Neural cell (in vitro differentiated cells): ENCODE measurements at regions not wholly inside any gene's neighbourhood (a gene's known extent, or its start where the extent isn't known, plus 50 kb on each side); places are given as distances from the start of the nearest gene placed in this dataset.

Experiments
- H2AFZ ChIP-seq: fragments of 200-600, 300-800 bp; sonication (generic), shearing (Covaris generic); 2 replicates; pipeline ENCODE4 v1.6.0; 2014; ENCODE audit warnings: low read depth, mild to moderate bottlenecking, antibody characterized with exemption, low read length, moderate library complexity
- H3F3A ChIP-seq: fragments of 200-600 bp; shearing (Covaris generic); 2 replicates; pipeline ENCODE4 v1.6.1; 2016; ENCODE audit warnings: mild to moderate bottlenecking, moderate library complexity, mixed read lengths, antibody characterized with exemption, low read length; ENCODE audit not compliant: insufficient read depth, poor library complexity, severe bottlenecking
- H3K27ac ChIP-seq: fragments of 200-600, 300-800 bp; sonication (generic), shearing (Covaris generic); 2 replicates; pipeline ENCODE4 v1.5.1; 2014; ENCODE audit warnings: mild to moderate bottlenecking, low read length, moderate library complexity
- H3K27me3 ChIP-seq: fragments of 300-800, 200-600 bp; sonication (generic), shearing (Covaris generic); 2 replicates; pipeline ENCODE4 v1.6.0; 2014; ENCODE audit warnings: mild to moderate bottlenecking, low read depth, low read length, moderate library complexity; ENCODE audit not compliant: insufficient read depth
- H3K36me3 ChIP-seq: fragments of 300-800, 200-600 bp; sonication (generic), shearing (Covaris generic); 2 replicates; pipeline ENCODE4 v1.5.1; 2014; ENCODE audit warnings: mild to moderate bottlenecking, antibody characterized with exemption, low read length, moderate library complexity; ENCODE audit not compliant: insufficient read depth
- H3K4me2 ChIP-seq: fragments of 300-800, 200-600 bp; sonication (generic), shearing (Covaris generic); 2 replicates; pipeline ENCODE4 v1.6.0; 2014; ENCODE audit warnings: mild to moderate bottlenecking, low read length
- H3K4me3 ChIP-seq: fragments of 300-800, 200-600 bp; sonication (generic), shearing (Covaris generic); 2 replicates; pipeline ENCODE4 v1.5.1; 2014; ENCODE audit warnings: mild to moderate bottlenecking, low read length, moderate library complexity
- H3K79me2 ChIP-seq: fragments of 200-600 bp; shearing (Covaris generic); replicated peaks from 2 replicates; pipeline ENCODE4 v1.6.0; 2014; ENCODE audit warnings: mild to moderate bottlenecking, low read length, moderate library complexity; ENCODE audit not compliant: insufficient read depth
- H3K9ac ChIP-seq: fragments of 300-800, 200-600 bp; sonication (generic), shearing (Covaris generic); 2 replicates; pipeline ENCODE4 v1.6.1; 2016; ENCODE audit warnings: mild to moderate bottlenecking, low read length, mixed read lengths
- H3K9me2 ChIP-seq: fragments of 200-600 bp; shearing (Covaris generic); 2 replicates; pipeline ENCODE4 v1.6.1; 2016; ENCODE audit warnings: mild to moderate bottlenecking, low read length, mixed read lengths; ENCODE audit not compliant: insufficient read depth
- H3K9me3 ChIP-seq: fragments of 200-600, 300-800 bp; sonication (generic), shearing (Covaris generic); 2 replicates; pipeline ENCODE4 v1.6.1; 2016; ENCODE audit warnings: mild to moderate bottlenecking, mixed run types, low read length, moderate library complexity, mixed read lengths
- H4K20me1 ChIP-seq: fragments of 200-600 bp; shearing (Covaris generic); 2 replicates; pipeline ENCODE4 v1.6.1; 2016; ENCODE audit warnings: mild to moderate bottlenecking, mixed run types; ENCODE audit not compliant: insufficient read depth
- CTCF ChIP-seq: fragments of 450-650 bp; IDR thresholded peaks from 2 replicates; pipeline ENCODE4 v1.5.1; 2014; ENCODE audit warnings: antibody characterized with exemption, mild to moderate bottlenecking, moderate library complexity; ENCODE audit not compliant: poor library complexity, severe bottlenecking
- EP300 ChIP-seq: fragments of 450-650 bp; conservative IDR thresholded peaks from 2 replicates; pipeline ENCODE4 v1.6.1; 2014; ENCODE audit warnings: antibody characterized with exemption, mild to moderate bottlenecking, moderate library complexity; ENCODE audit not compliant: poor library complexity, severe bottlenecking
- EZH2 ChIP-seq: fragments of 200-600, 300-800 bp; shearing (Covaris generic), sonication (generic); IDR thresholded peaks from 2 replicates; pipeline ENCODE4 v1.6.1; 2014; ENCODE audit warnings: antibody characterized with exemption, low read length, borderline replicate concordance, mild to moderate bottlenecking; ENCODE audit not compliant: insufficient read depth, poor library complexity, severe bottlenecking
- MXI1 ChIP-seq: fragments of 450-650 bp; conservative IDR thresholded peaks from 2 replicates; pipeline ENCODE4 v1.6.1; 2014; ENCODE audit warnings: antibody characterized with exemption, mild to moderate bottlenecking; ENCODE audit not compliant: poor library complexity, severe bottlenecking
- POLR2AphosphoS5 ChIP-seq: IDR thresholded peaks from 2 replicates; pipeline ENCODE4 v1.6.1; 2012
- RAD21 ChIP-seq: fragments of 450-650 bp; conservative IDR thresholded peaks from 2 replicates; pipeline ENCODE4 v1.6.1; 2014; ENCODE audit warnings: antibody characterized with exemption, mild to moderate bottlenecking, moderate library complexity
- REST ChIP-seq: IDR thresholded peaks from 2 replicates; pipeline ENCODE4 v1.6.1; 2012; ENCODE audit warnings: borderline replicate concordance
- SMC3 ChIP-seq: fragments of 450-650 bp; conservative IDR thresholded peaks from 2 replicates; pipeline ENCODE4 v1.6.1; 2014; ENCODE audit warnings: antibody characterized with exemption, mild to moderate bottlenecking, moderate library complexity; ENCODE audit not compliant: poor library complexity
- TAF1 ChIP-seq: IDR thresholded peaks from 2 replicates; pipeline ENCODE4 v1.6.1; 2012; ENCODE audit warnings: low read depth

GRCh38 chr2:65669574-65669973, 237.2 kb upstream of the SPRED2 start:
- TF ChIP-seq POLR2AphosphoS5 (no peak), MXI1 (no peak)
- no peaks in the 10 kb centered on the region for H3K36me3 ChIP-seq
- H3K27me3 ChIP-seq: no peaks in the 10 kb centered on the region
- no peaks in the 10 kb centered on the region for H3K9me2 ChIP-seq
- no peaks in the 10 kb centered on the region for H3F3A ChIP-seq
- H2AFZ ChIP-seq: no peak overlapping the region
- H3K4me2 ChIP-seq: no peak overlapping the region
- H4K20me1 ChIP-seq: no peaks in the 10 kb centered on the region
- H3K9ac ChIP-seq: no peak overlapping the region
- H3K4me3 ChIP-seq: no peak overlapping the region
- no peak overlapping the region for H3K27ac ChIP-seq
- no peaks in the 10 kb centered on the region for H3K9me3 ChIP-seq
- H3K79me2 ChIP-seq: no peaks in the 10 kb centered on the region

- Histone ChIP-seq H3K4me2 (no peak overlapping the region), H3K27ac (no peak overlapping the region), H3K36me3 (no peaks in the 10 kb centered on the region), H3K4me3 (no peak overlapping the region), H2AFZ (no peak overlapping the region), H3K9ac (no peak overlapping the region), H3K9me3 (no peaks in the 10 kb centered on the region), H3K79me2 (no peaks in the 10 kb centered on the region), H3K9me2 (no peaks in the 10 kb centered on the region), H3K27me3 (no peaks in the 10 kb centered on the region), H4K20me1 (no peaks in the 10 kb centered on the region), H3F3A (no peaks in the 10 kb centered on the region)
- TF ChIP-seq SMC3 (no peak), TAF1 (no peak), CTCF (no peak), REST (no peak)
These were observed 236.3 kb upstream of the SPRED2 start for GRCh38 chr2:65668744-65669143.

- no peak overlapping the region for H2AFZ ChIP-seq
- no peaks in the 10 kb centered on the region for H3K36me3 ChIP-seq
- no peak overlapping the region for H3K4me2 ChIP-seq
- no peaks in the 10 kb centered on the region for H3K79me2 ChIP-seq
- no peak overlapping the region for H3K9ac ChIP-seq
- H3K27me3 ChIP-seq: no peaks in the 10 kb centered on the region
- no peaks in the 10 kb centered on the region for H3F3A ChIP-seq
- H3K9me2 ChIP-seq: no peaks in the 10 kb centered on the region
- no peaks in the 10 kb centered on the region for H4K20me1 ChIP-seq
- no peak overlapping the region for H3K4me3 ChIP-seq
- no peaks in the 10 kb centered on the region for H3K9me3 ChIP-seq
- no peak for TF ChIP-seq TAF1
- TF ChIP-seq CTCF: no peak
- no peak for TF ChIP-seq EZH2
- TF ChIP-seq EP300: no peak
- no peak for TF ChIP-seq RAD21
- no peak for TF ChIP-seq REST
- TF ChIP-seq MXI1: no peak
- TF ChIP-seq POLR2AphosphoS5: no peak
- TF ChIP-seq SMC3: no peak
- no peak overlapping the region for H3K27ac ChIP-seq
These were observed 233.8 kb upstream of the SPRED2 start for GRCh38 chr2:65666156-65666725.
